GM13976 (cell line): ENCODE measurements at regions not wholly inside any gene's neighbourhood (a gene's known extent, or its start where the extent isn't known, plus 50 kb on each side); places are given as distances from the start of the nearest gene placed in this dataset.

Experiments
- DNase-seq: peaks from one replicate; pipeline ENCODE4 v3.0.0; 2012; ENCODE audit warnings: low spot score
- CTCF ChIP-seq: IDR thresholded peaks from 2 replicates; pipeline ENCODE4 v1.5.1; 2012; ENCODE audit warnings: borderline replicate concordance, mild to moderate bottlenecking; ENCODE audit not compliant: insufficient read depth; ENCODE audit errors: extremely low read depth, missing control alignments, control extremely low read depth
- in situ Hi-C: fragments of 300-500 bp; cut with MboI; formaldehyde crosslinking; loops from one replicate; pipeline ENCODE4 v1.12.0; 2022; ENCODE audit warnings: low sequenced_read_pairs, mixed read lengths, inconsistent platforms; ENCODE audit not compliant: unreplicated experiment

DNA sequence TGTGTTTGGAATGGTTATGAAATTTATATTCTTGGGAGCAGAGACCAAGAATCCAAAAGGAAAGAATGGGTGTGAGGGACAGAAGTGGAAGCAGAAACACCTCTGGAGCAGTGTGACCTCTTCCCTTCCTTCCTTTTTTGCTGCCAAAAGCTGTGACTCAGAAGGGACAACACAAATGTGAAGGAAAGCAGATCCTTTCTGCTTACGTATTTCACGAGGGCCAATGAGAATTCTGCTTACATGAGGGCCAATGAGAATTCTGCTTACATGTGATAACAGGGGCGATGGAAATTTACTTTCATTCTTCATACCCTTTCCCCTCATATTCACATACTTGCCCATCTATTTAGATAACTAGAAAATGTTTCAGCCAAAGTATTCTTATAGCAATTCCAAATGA, 404.6 kb downstream of the PRDM5 start:
- in situ Hi-C loops = no loop called here
- DNase-seq = no peak
- TF ChIP-seq CTCF = no peak

- in situ Hi-C loops = no loop called here
Measured at GRCh38 chr4:120509719-120510118, 412.8 kb downstream of the PRDM5 start.

GRCh38 chr4:120509222-120509621, 413.3 kb downstream of the PRDM5 start:
- DNase-seq = no peak

More at GRCh38 chr4:120509719-120510118, 412.8 kb downstream of the PRDM5 start:
- no peak for DNase-seq
- TF ChIP-seq CTCF = no peak

GRCh38 chr4:120508036-120508435, 414.5 kb downstream of the PRDM5 start:
- no peak for DNase-seq
- no peak for TF ChIP-seq CTCF
- in situ Hi-C loops = no loop called here

More at GRCh38 chr4:120509222-120509621, 413.3 kb downstream of the PRDM5 start:
- in situ Hi-C loops = no loop called here
- TF ChIP-seq CTCF = no peak

GRCh38 chr4:120506536-120506935, 416.0 kb downstream of the PRDM5 start:
- DNase-seq = no peak
- in situ Hi-C loops = no loop called here
- TF ChIP-seq CTCF = no peak

GRCh38 chr4:120498678-120499077, 423.8 kb downstream of the PRDM5 start:
- no peak for DNase-seq
- in situ Hi-C loops = no loop called here
- no peak for TF ChIP-seq CTCF

- TF ChIP-seq CTCF = no peak
- DNase-seq = no peak
- in situ Hi-C loops = no loop called here
Measured at GRCh38 chr4:120491481-120491880, 424.8 kb upstream of the MAD2L1 start.
